ENCODE measurements at regions not wholly inside any gene's neighbourhood (a gene's known extent, or its start where the extent isn't known, plus 50 kb on each side); places are given as distances from the start of the nearest gene placed in this dataset.
A peak's percentile ranks its signal among the peaks of the same experiment; 100 is the strongest.

GRCh38 chr5:5658889-5659465 lies 236.5 kb downstream of the ICE1 start:
- no peak for DNase-seq

- DNase-seq = no peak
Observed at GRCh38 chr5:5658226-5658625, 235.7 kb downstream of the ICE1 start.

GRCh38 chr5:5652181-5652580 lies 229.7 kb downstream of the ICE1 start:
- DNase-seq = no peak

- no peak for DNase-seq
Observed at GRCh38 chr5:5650949-5651348, 228.5 kb downstream of the ICE1 start.

GRCh38 chr5:5650242-5650641 lies 227.8 kb downstream of the ICE1 start:
- peak; percentile 23 to 61 for DNase-seq

GRCh38 chr5:5649641-5650040 lies 227.2 kb downstream of the ICE1 start:
- peak in 1 of 2 experiments; percentile 23 for DNase-seq

GRCh38 chr5:5648694-5649093 lies 226.2 kb downstream of the ICE1 start:
- no peak for DNase-seq

GRCh38 chr5:5645891-5646290 lies 223.4 kb downstream of the ICE1 start:
- no peak for DNase-seq

- peak in 1 of 2 experiments; percentile 20 for DNase-seq
Observed at GRCh38 chr5:5645198-5645597, 222.7 kb downstream of the ICE1 start.

GRCh38 chr5:5644249-5644648 lies 221.8 kb downstream of the ICE1 start:
- no peak for DNase-seq

GRCh38 chr5:5643481-5643880 lies 221.0 kb downstream of the ICE1 start:
- no peak for DNase-seq

GRCh38 chr5:5638211-5638610 lies 215.7 kb downstream of the ICE1 start:
- no peak for DNase-seq

- no peak for DNase-seq
Observed at GRCh38 chr5:5637173-5637572, 214.7 kb downstream of the ICE1 start.

- DNase-seq = no peak
Observed at GRCh38 chr5:5634817-5635216, 212.3 kb downstream of the ICE1 start.

GRCh38 chr5:5633579-5633978 lies 211.1 kb downstream of the ICE1 start:
- DNase-seq = no peak

GRCh38 chr5:5632678-5633077 lies 210.2 kb downstream of the ICE1 start:
- DNase-seq = no peak

- no peak for DNase-seq
Observed at GRCh38 chr5:5629607-5629978, 207.1 kb downstream of the ICE1 start.

- DNase-seq = peak in 1 of 2 experiments; percentile 16
Observed at GRCh38 chr5:5628866-5629606, 206.6 kb downstream of the ICE1 start.

- no peak for DNase-seq
Observed at GRCh38 chr5:5626412-5626811, 203.9 kb downstream of the ICE1 start.

- no peak for DNase-seq
Observed at GRCh38 chr5:5625491-5625890, 203.0 kb downstream of the ICE1 start.

GRCh38 chr5:5623397-5623796 lies 200.9 kb downstream of the ICE1 start:
- DNase-seq = no peak

GRCh38 chr5:5622806-5623205 lies 200.3 kb downstream of the ICE1 start:
- DNase-seq = no peak

GRCh38 chr5:5619546-5619945 lies 197.1 kb downstream of the ICE1 start:
- no peak for DNase-seq

- no peak for DNase-seq
Observed at GRCh38 chr5:5617024-5617423, 194.5 kb downstream of the ICE1 start.
